ENCODE measurements at regions not wholly inside any gene's neighbourhood (a gene's known extent, or its start where the extent isn't known, plus 50 kb on each side); places are given as distances from the start of the nearest gene placed in this dataset.

GRCh38 chr3:69604735-69605450 lies 134.4 kb upstream of the MITF start:
- no peak for TF ChIP-seq MLLT1 (IDR thresholded peaks at IDR 0.05)
- no peak for TF ChIP-seq SMC3 (IDR thresholded peaks at IDR 0.05; ENCODE audit: borderline replicate concordance, low read length)
- TF ChIP-seq RCOR1 (conservative IDR thresholded peaks at IDR 0.05; ENCODE audit: low read depth, low read length): no peak
- TF ChIP-seq CTCF (IDR thresholded peaks at IDR 0.05 in 2 of 3, conservative IDR thresholded peaks at IDR 0.05 in 1 of 3; ENCODE audit: control insufficient read depth in 2 of 3, extremely low read depth in 1 of 3, insufficient read depth in 1 of 3, low read depth in 3 of 3, low read length in 3 of 3): no peak
- no peak for TF ChIP-seq HDAC6 (IDR thresholded peaks at IDR 0.05; ENCODE audit: unreplicated experiment)
